Calu3 (cell line): ENCODE measurements at regions not wholly inside any gene's neighbourhood (a gene's known extent, or its start where the extent isn't known, plus 50 kb on each side); places are given as distances from the start of the nearest gene placed in this dataset.

Experiments used
- BruUV-seq: library from RNA; stranded (reverse); fragments of 400-500 nt; replicated peaks from 2 replicates; lab custom pipeline; 2021; lab: Mats Ljungman, UMichigan
- CTCF ChIA-PET: fragments of 300-600 bp; sonication (Branson Sonifier 250); formaldehyde crosslinking; loops from one replicate; lab custom pipeline; 2022; ENCODE audit warnings: antibody characterized with exemption; lab: Charles Lee
- DNase-seq: peaks from one replicate; pipeline ENCODE4 v3.0.0; 2022
- H3K27ac Mint-ChIP-seq: one replicate; pipeline ENCODE4 v1.8.0; 2022; ENCODE audit warnings: mixed read lengths; ENCODE audit not compliant: unreplicated experiment
- H3K27me3 Mint-ChIP-seq: one replicate; pipeline ENCODE4 v1.8.0; 2022; ENCODE audit warnings: mixed read lengths; ENCODE audit not compliant: unreplicated experiment
- H3K36me3 Mint-ChIP-seq: one replicate; pipeline ENCODE4 v1.8.0; 2022; ENCODE audit warnings: mild to moderate bottlenecking, moderate library complexity, mixed read lengths; ENCODE audit not compliant: insufficient read depth, unreplicated experiment
- H3K4me1 Mint-ChIP-seq: one replicate; pipeline ENCODE4 v1.8.0; 2022; ENCODE audit warnings: mild to moderate bottlenecking, low read depth, mixed read lengths; ENCODE audit not compliant: unreplicated experiment
- H3K4me3 Mint-ChIP-seq: one replicate; pipeline ENCODE4 v1.8.0; 2022; ENCODE audit warnings: mild to moderate bottlenecking, low read depth, moderate library complexity, mixed read lengths; ENCODE audit not compliant: unreplicated experiment
- H3K9me3 Mint-ChIP-seq: one replicate; pipeline ENCODE4 v1.8.0; 2022; ENCODE audit warnings: low read depth, mixed read lengths; ENCODE audit not compliant: unreplicated experiment
- CTCF ChIP-seq: fragments of 200-600 bp; IDR thresholded peaks from one replicate; pipeline ENCODE4 v1.8.0; 2022; ENCODE audit warnings: antibody characterized with exemption; ENCODE audit not compliant: unreplicated experiment
- intact Hi-C: fragments of 100-400 bp; cut with micrococcal nuclease; formaldehyde crosslinking; loops from one replicate; pipeline ENCODE4 v1.10.0; 2022; ENCODE audit not compliant: unreplicated experiment

- DNase-seq, result no peak
- CTCF ChIA-PET, result interaction anchor here (0.6 kb wide), 1 partner anchor 403 kb away, joined by 3 read pairs; no protein-coding TSS in a partner anchor
- intact Hi-C loops, result no loop called here
- H3K4me1 Mint-ChIP-seq, result no peaks in the 10 kb centered on the region
- no TSS peak for BruUV-seq
- peaks cover 3% of the 10 kb centered on the region for H3K9me3 Mint-ChIP-seq
- H3K36me3 Mint-ChIP-seq, result no peaks in the 10 kb centered on the region
- H3K27me3 Mint-ChIP-seq, result no peaks in the 10 kb centered on the region
- TF ChIP-seq CTCF, result no peak
- H3K4me3 Mint-ChIP-seq, result no peak overlapping the region
- no peak overlapping the region for H3K27ac Mint-ChIP-seq
Observed at GRCh38 chr5:12237837-12238575, 333.8 kb upstream of the CTNND2 start.

GRCh38 chr5:12230659-12231058 lies 326.4 kb upstream of the CTNND2 start:
- no peak for DNase-seq
- CTCF ChIA-PET, result no interaction called here
- Mint-ChIP-seq H3K36me3 (no peaks in the 10 kb centered on the region), H3K4me1 (no peaks in the 10 kb centered on the region), H3K27ac (no peak overlapping the region), H3K4me3 (no peak overlapping the region), H3K9me3 (peaks cover 16% of the 10 kb centered on the region), H3K27me3 (no peaks in the 10 kb centered on the region)
- intact Hi-C loops, result no loop called here
- no TSS peak for BruUV-seq
- no peak for TF ChIP-seq CTCF

GRCh38 chr5:12217039-12217438 lies 312.8 kb upstream of the CTNND2 start:
- Mint-ChIP-seq H3K4me3 (no peak overlapping the region), H3K27me3 (no peaks in the 10 kb centered on the region), H3K36me3 (no peaks in the 10 kb centered on the region), H3K4me1 (no peaks in the 10 kb centered on the region), H3K27ac (no peak overlapping the region), H3K9me3 (peaks cover 16% of the 10 kb centered on the region)
- no TSS peak for BruUV-seq
- CTCF ChIA-PET, result no interaction called here
- no peak for TF ChIP-seq CTCF
- no peak for DNase-seq
- intact Hi-C loops, result no loop called here

GRCh38 chr5:12214267-12215015 lies 310.2 kb upstream of the CTNND2 start:
- no peak overlapping the region for H3K27ac Mint-ChIP-seq
- CTCF ChIA-PET, result no interaction called here
- TF ChIP-seq CTCF, result no peak
- no peak for DNase-seq
- BruUV-seq, result no TSS peak
- H3K4me1 Mint-ChIP-seq, result no peaks in the 10 kb centered on the region
- H3K27me3 Mint-ChIP-seq, result no peaks in the 10 kb centered on the region
- H3K9me3 Mint-ChIP-seq, result peaks cover 18% of the 10 kb centered on the region
- no peak overlapping the region for H3K4me3 Mint-ChIP-seq
- intact Hi-C loops, result no loop called here
- no peaks in the 10 kb centered on the region for H3K36me3 Mint-ChIP-seq
